A549 (cell line): ENCODE measurements at regions not wholly inside any gene's neighbourhood (a gene's known extent, or its start where the extent isn't known, plus 50 kb on each side); places are given as distances from the start of the nearest gene placed in this dataset.

Experiments used
- ATAC-seq, 2 experiments: fragments of 200-7000 bp in 1 of 2; fragments of >200 bp in 1 of 2; cut with Nextera tagmentation in 1 of 2; cut with Tn5 transposase in 1 of 2; 3 replicates each; pipeline versions ENCODE4 v1.8.0 to v1.9.1; 2018 to 2020; ENCODE audit warnings: mild to moderate bottlenecking in 1 of 2, moderate library complexity in 1 of 2
- CTCF ChIA-PET: fragments of 300-600 bp; sonication (Branson Sonifier 250); formaldehyde crosslinking; extraction: SDS; loops from one replicate; lab custom pipeline; 2021; ENCODE audit warnings: antibody characterized with exemption, inconsistent platforms; lab: Yijun Ruan, JAX
- POLR2A ChIA-PET: fragments of 350-600 bp; formaldehyde crosslinking; extraction: SDS; loops from one replicate; lab custom pipeline; 2021; ENCODE audit warnings: antibody characterized with exemption, inconsistent platforms; lab: Yijun Ruan, JAX
- DNase-seq, 2 experiments: peaks; one replicate each; pipeline versions ENCODE4 v3.0.0 to v3.0.0-alpha.2; 2011 to 2016; ENCODE audit warnings: low read depth in 1 of 2, low spot score in 1 of 2
- FAIRE-seq: peaks from 2 replicates; lab custom pipeline; 2011; peaks lifted over from hg19 to GRCh38; lab: Jason Lieb, UNC
- H3K27ac ChIP-seq, 2 experiments: fragments of >200 bp; sonication (Bioruptor Twin); formaldehyde crosslinking; 3 replicates each; pipeline ENCODE4 v1.5.1; 2016 to 2017
- H3K4me1 ChIP-seq: fragments of >200 bp; sonication (Bioruptor Twin); formaldehyde crosslinking; 3 replicates; pipeline ENCODE4 v1.6.1; 2016
- H3K4me2 ChIP-seq: fragments of >200 bp; sonication (Bioruptor Twin); formaldehyde crosslinking; 3 replicates; pipeline ENCODE4 v1.6.1; 2016
- H3K4me3 ChIP-seq: fragments of >200 bp; sonication (Bioruptor Twin); formaldehyde crosslinking; 3 replicates; pipeline ENCODE4 v1.5.1; 2016
- H3K9me3 ChIP-seq: fragments of >200 bp; sonication (Bioruptor Twin); formaldehyde crosslinking; 3 replicates; pipeline ENCODE4 v1.6.1; 2016
- CBX8 ChIP-seq: fragments of 200-600 bp; sonication (generic); IDR thresholded peaks from 2 replicates; pipeline ENCODE4 v1.6.1; 2016
- EHF ChIP-seq: fragments of 250-450 bp; sonication (Bioruptor Pico); IDR thresholded peaks from 2 replicates; pipeline ENCODE4 v1.5.0; 2020; ENCODE audit warnings: mild to moderate bottlenecking
- EHMT2 ChIP-seq: fragments of 200-600 bp; sonication (generic); IDR thresholded peaks from 2 replicates; pipeline ENCODE4 v1.6.1; 2016; ENCODE audit warnings: antibody characterized with exemption, low read depth, mild to moderate bottlenecking, moderate library complexity
- EP300 ChIP-seq, 2 experiments: fragments of >200 bp; sonication (Bioruptor Twin); formaldehyde crosslinking; IDR thresholded peaks; 2 replicates in 1 of 2; 3 replicates in 1 of 2; pipeline ENCODE4 v1.6.1; 2016 to 2017
- FOSB ChIP-seq: fragments of 250-450 bp; sonication (Bioruptor Pico); IDR thresholded peaks from 2 replicates; pipeline ENCODE4 v1.5.0; 2020; ENCODE audit warnings: mild to moderate bottlenecking, moderate library complexity
- HOXA7 ChIP-seq: fragments of 250-450 bp; sonication (Bioruptor Pico); IDR thresholded peaks from 2 replicates; pipeline ENCODE4 v1.5.0; 2020; ENCODE audit warnings: mild to moderate bottlenecking, moderate library complexity
- JUNB ChIP-seq: fragments of >200 bp; sonication (Bioruptor Twin); formaldehyde crosslinking; IDR thresholded peaks from 2 replicates; pipeline ENCODE4 v1.6.1; 2016
- KDM5A ChIP-seq: fragments of 200-600 bp; sonication (generic); IDR thresholded peaks from 2 replicates; pipeline ENCODE4 v1.6.1; 2016; ENCODE audit warnings: antibody characterized with exemption, mild to moderate bottlenecking
- MAZ ChIP-seq: fragments of 150-350 bp; IDR thresholded peaks from 2 replicates; pipeline ENCODE4 v1.6.1; 2014; ENCODE audit warnings: antibody characterized with exemption, low read depth, low read length, borderline replicate concordance
- MYC ChIP-seq: IDR thresholded peaks from 2 replicates; pipeline ENCODE4 v1.6.1; 2012; ENCODE audit warnings: mild to moderate bottlenecking, inconsistent platforms, low read length, improper control_type of control experiment, borderline replicate concordance
- NFE2L2 ChIP-seq: fragments of 150-350 bp; conservative IDR thresholded peaks from 2 replicates; pipeline ENCODE4 v1.6.1; 2014; ENCODE audit warnings: low read length
- POLR2AphosphoS2 ChIP-seq: conservative IDR thresholded peaks from 2 replicates; pipeline ENCODE4 v1.6.1; 2012; ENCODE audit warnings: low read length, improper control_type of control experiment, inconsistent platforms
- RAD21 ChIP-seq, 2 experiments: fragments of >200 bp in 1 of 2; sonication (Bioruptor Twin) in 1 of 2; formaldehyde crosslinking in 1 of 2; IDR thresholded peaks in 1 of 2; conservative IDR thresholded peaks in 1 of 2; 2 replicates in 1 of 2; 3 replicates in 1 of 2; pipeline ENCODE4 v1.6.1; 2012 to 2018; ENCODE audit warnings: inconsistent platforms in 1 of 2
- RARB ChIP-seq: fragments of 250-450 bp; sonication (Bioruptor Pico); IDR thresholded peaks from 2 replicates; pipeline ENCODE4 v1.8.0; 2021; ENCODE audit warnings: mild to moderate bottlenecking, moderate library complexity
- SREBF2 ChIP-seq: fragments of 450-650 bp; IDR thresholded peaks from 2 replicates; pipeline ENCODE4 v1.6.1; 2014; ENCODE audit warnings: mild to moderate bottlenecking, moderate library complexity
- ZFP36 ChIP-seq: fragments of 450-650 bp; IDR thresholded peaks from 2 replicates; pipeline ENCODE4 v1.6.1; 2014; ENCODE audit warnings: borderline replicate concordance; ENCODE audit not compliant: partially characterized antibody
- WGBS: methylation state at CpG from one replicate; pipeline ENCODE4 v1.1.6; 2017; ENCODE audit errors: missing lambda C conversion rate; 5-methylcytosine and 5-hydroxymethylcytosine counted together
- TF ChIP-seq, protein P1 (sequence below): fragments of 200-600 bp; sonication (generic); IDR thresholded peaks from 2 replicates; pipeline ENCODE4 v1.6.1; 2016; ENCODE audit warnings: antibody characterized with exemption, mild to moderate bottlenecking, moderate library complexity
- TF ChIP-seq, protein P2 (sequence below): IDR thresholded peaks from 2 replicates; pipeline ENCODE4 v1.6.1; 2012; ENCODE audit warnings: low read depth, borderline replicate concordance
- TF ChIP-seq, protein P3 (sequence below): fragments of >200 bp; sonication (Bioruptor Twin); formaldehyde crosslinking; IDR thresholded peaks from 2 replicates; pipeline ENCODE4 v1.6.1; 2016
- TF ChIP-seq, protein P4 (sequence below): fragments of >200 bp; sonication (Bioruptor Twin); formaldehyde crosslinking; IDR thresholded peaks from 3 replicates; pipeline ENCODE4 v1.5.1; 2016

DNA sequence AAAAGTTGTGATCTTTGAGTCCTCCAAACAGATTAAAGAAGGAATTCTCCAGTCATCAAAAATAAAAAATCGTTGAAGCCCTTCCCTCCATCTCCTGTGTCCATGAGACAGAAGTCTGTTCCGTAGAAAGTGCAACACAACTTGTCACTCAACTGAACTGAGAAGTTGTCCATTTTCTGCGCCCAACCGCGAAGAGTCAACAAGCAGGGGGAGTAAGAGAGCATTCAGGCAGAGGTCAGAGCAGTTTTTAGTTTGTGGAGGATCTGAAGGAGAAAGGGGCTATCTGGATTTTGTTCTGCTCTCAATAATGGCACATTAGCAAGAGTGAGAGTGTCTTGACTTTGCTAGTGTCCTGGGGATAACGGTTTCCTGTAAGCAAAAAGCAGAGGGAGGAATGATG, 303.9 kb downstream of the ICE1 start:
- 4% methylated on average over 6 of the region's 6 CpGs for WGBS
- H3K4me1 ChIP-seq = no peaks in the 10 kb centered on the region

DNA sequence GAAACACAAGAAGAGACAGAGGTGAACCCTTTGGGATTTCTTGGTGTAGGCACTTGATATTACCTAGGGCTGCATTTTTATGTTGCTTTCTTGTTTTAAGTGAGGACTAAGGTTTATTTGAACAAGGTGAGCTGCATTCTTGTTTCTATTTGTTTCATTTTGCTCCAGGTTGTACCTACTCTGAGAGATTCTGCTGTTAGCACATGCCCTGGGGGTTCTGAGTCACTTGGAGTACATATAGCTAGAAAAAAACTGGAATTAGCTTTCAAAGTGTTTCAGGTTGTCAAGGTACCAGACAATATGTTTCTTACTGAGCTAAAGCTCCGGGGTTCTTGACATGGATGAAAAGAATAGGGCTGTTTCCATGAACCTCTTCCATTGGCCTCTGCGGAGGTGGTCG, 299.4 kb downstream of the ICE1 start:
- no peak for ATAC-seq
- WGBS = 12% methylated on average over 3 of the region's 3 CpGs
- Histone ChIP-seq H3K4me2 (no peak overlapping the region), H3K4me3 (no peak overlapping the region), H3K4me1 (no peaks in the 10 kb centered on the region), H3K9me3 (no peaks in the 10 kb centered on the region), H3K27ac (no peak overlapping the region)
- ChIA-PET POLR2A (no interaction called here), CTCF (no interaction called here)
- no peak for FAIRE-seq
- TF ChIP-seq, protein P1, sequence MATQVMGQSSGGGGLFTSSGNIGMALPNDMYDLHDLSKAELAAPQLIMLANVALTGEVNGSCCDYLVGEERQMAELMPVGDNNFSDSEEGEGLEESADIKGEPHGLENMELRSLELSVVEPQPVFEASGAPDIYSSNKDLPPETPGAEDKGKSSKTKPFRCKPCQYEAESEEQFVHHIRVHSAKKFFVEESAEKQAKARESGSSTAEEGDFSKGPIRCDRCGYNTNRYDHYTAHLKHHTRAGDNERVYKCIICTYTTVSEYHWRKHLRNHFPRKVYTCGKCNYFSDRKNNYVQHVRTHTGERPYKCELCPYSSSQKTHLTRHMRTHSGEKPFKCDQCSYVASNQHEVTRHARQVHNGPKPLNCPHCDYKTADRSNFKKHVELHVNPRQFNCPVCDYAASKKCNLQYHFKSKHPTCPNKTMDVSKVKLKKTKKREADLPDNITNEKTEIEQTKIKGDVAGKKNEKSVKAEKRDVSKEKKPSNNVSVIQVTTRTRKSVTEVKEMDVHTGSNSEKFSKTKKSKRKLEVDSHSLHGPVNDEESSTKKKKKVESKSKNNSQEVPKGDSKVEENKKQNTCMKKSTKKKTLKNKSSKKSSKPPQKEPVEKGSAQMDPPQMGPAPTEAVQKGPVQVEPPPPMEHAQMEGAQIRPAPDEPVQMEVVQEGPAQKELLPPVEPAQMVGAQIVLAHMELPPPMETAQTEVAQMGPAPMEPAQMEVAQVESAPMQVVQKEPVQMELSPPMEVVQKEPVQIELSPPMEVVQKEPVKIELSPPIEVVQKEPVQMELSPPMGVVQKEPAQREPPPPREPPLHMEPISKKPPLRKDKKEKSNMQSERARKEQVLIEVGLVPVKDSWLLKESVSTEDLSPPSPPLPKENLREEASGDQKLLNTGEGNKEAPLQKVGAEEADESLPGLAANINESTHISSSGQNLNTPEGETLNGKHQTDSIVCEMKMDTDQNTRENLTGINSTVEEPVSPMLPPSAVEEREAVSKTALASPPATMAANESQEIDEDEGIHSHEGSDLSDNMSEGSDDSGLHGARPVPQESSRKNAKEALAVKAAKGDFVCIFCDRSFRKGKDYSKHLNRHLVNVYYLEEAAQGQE = no peak
- no peak for TF ChIP-seq CBX8
- TF ChIP-seq EHF = no peak
- no peak for TF ChIP-seq FOSB
- no peak for TF ChIP-seq NFE2L2
- no peak for TF ChIP-seq MYC
- no peak for TF ChIP-seq JUNB
- TF ChIP-seq MAZ = no peak
- TF ChIP-seq EP300 (IDR thresholded peaks at IDR 0.05) = no peak
- no peak for TF ChIP-seq RAD21 (conservative IDR thresholded peaks at IDR 0.05 in 1 of 2, IDR thresholded peaks at IDR 0.05 in 1 of 2)
- no peak for TF ChIP-seq SREBF2
- TF ChIP-seq KDM5A = no peak
- no peak for TF ChIP-seq ZFP36
- no peak for TF ChIP-seq RARB
- TF ChIP-seq EHMT2 = no peak
- TF ChIP-seq HOXA7 (CRISPR knock-in tag) = no peak
- no peak for TF ChIP-seq POLR2AphosphoS2
- TF ChIP-seq, protein P2, sequence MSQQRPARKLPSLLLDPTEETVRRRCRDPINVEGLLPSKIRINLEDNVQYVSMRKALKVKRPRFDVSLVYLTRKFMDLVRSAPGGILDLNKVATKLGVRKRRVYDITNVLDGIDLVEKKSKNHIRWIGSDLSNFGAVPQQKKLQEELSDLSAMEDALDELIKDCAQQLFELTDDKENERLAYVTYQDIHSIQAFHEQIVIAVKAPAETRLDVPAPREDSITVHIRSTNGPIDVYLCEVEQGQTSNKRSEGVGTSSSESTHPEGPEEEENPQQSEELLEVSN = no peak
- TF ChIP-seq, protein P3, sequence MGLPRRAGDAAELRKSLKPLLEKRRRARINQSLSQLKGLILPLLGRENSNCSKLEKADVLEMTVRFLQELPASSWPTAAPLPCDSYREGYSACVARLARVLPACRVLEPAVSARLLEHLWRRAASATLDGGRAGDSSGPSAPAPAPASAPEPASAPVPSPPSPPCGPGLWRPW = no peak
- no peak for DNase-seq

More for the DNA sequence above, 303.9 kb downstream of the ICE1 start:
- FAIRE-seq (no peak), ATAC-seq (no peak), DNase-seq (no peak)
- 0 out of 2 replicates have a peak, but pooled peaks have one; percentile 19 for TF ChIP-seq CBX8
- TF ChIP-seq, protein P4, sequence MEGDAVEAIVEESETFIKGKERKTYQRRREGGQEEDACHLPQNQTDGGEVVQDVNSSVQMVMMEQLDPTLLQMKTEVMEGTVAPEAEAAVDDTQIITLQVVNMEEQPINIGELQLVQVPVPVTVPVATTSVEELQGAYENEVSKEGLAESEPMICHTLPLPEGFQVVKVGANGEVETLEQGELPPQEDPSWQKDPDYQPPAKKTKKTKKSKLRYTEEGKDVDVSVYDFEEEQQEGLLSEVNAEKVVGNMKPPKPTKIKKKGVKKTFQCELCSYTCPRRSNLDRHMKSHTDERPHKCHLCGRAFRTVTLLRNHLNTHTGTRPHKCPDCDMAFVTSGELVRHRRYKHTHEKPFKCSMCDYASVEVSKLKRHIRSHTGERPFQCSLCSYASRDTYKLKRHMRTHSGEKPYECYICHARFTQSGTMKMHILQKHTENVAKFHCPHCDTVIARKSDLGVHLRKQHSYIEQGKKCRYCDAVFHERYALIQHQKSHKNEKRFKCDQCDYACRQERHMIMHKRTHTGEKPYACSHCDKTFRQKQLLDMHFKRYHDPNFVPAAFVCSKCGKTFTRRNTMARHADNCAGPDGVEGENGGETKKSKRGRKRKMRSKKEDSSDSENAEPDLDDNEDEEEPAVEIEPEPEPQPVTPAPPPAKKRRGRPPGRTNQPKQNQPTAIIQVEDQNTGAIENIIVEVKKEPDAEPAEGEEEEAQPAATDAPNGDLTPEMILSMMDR = no peak
- Histone ChIP-seq H3K9me3 (no peaks in the 10 kb centered on the region), H3K27ac (no peak overlapping the region), H3K4me2 (no peak overlapping the region), H3K4me3 (no peak overlapping the region)
- POLR2A ChIA-PET = no interaction called here
- CTCF ChIA-PET = no interaction called here
